GM12878 (cell line): ENCODE measurements at regions not wholly inside any gene's neighbourhood (a gene's known extent, or its start where the extent isn't known, plus 50 kb on each side); places are given as distances from the start of the nearest gene placed in this dataset.

Experiments used
- CHD1 ChIP-seq: IDR thresholded peaks from 2 replicates; pipeline ENCODE4 v1.6.1; 2012; ENCODE audit warnings: low read depth, low read length, improper control_type of control experiment
- FOXK2 ChIP-seq: fragments of 450-650 bp; IDR thresholded peaks from 2 replicates; pipeline ENCODE4 v1.6.1; 2017; ENCODE audit warnings: mild to moderate bottlenecking, moderate library complexity
- NBN ChIP-seq: fragments of 450-650 bp; IDR thresholded peaks from 2 replicates; pipeline ENCODE4 v1.6.1; 2016
- NKRF ChIP-seq: fragments of 450-650 bp; conservative IDR thresholded peaks from 2 replicates; pipeline ENCODE4 v1.6.1; 2017; ENCODE audit warnings: mild to moderate bottlenecking, moderate library complexity
- PRDM15 ChIP-seq: fragments of 450-650 bp; formaldehyde crosslinking; IDR thresholded peaks from 2 replicates; pipeline ENCODE4 v1.4.0; 2020; ENCODE audit warnings: mild to moderate bottlenecking, moderate library complexity
- SUPT20H ChIP-seq: IDR thresholded peaks from 2 replicates; pipeline ENCODE4 v1.6.1; 2011; ENCODE audit warnings: low read depth, mild to moderate bottlenecking, low read length, moderate library complexity, borderline replicate concordance; ENCODE audit not compliant: control insufficient read depth
- SUZ12 ChIP-seq: fragments of 200-600 bp; sonication (generic); IDR thresholded peaks from one replicate; pipeline ENCODE4 v1.6.1; 2018; ENCODE audit warnings: antibody characterized with exemption, mild to moderate bottlenecking; ENCODE audit not compliant: unreplicated experiment
- TCF7 ChIP-seq: IDR thresholded peaks from 2 replicates; pipeline ENCODE4 v1.6.1; 2014; ENCODE audit warnings: antibody characterized with exemption, borderline replicate concordance
- ZBTB40 ChIP-seq: fragments of 450-650 bp; IDR thresholded peaks from 2 replicates; pipeline ENCODE4 v1.6.1; 2016; ENCODE audit warnings: mild to moderate bottlenecking, moderate library complexity, borderline replicate concordance
- ZNF622 ChIP-seq: fragments of 450-650 bp; IDR thresholded peaks from 2 replicates; pipeline ENCODE4 v1.6.1; 2017; ENCODE audit warnings: mild to moderate bottlenecking, inconsistent platforms
- TF ChIP-seq, protein P1 (sequence below): fragments of 450-650 bp; IDR thresholded peaks from 2 replicates; pipeline ENCODE4 v1.6.1; 2017; ENCODE audit warnings: mild to moderate bottlenecking, moderate library complexity

DNA sequence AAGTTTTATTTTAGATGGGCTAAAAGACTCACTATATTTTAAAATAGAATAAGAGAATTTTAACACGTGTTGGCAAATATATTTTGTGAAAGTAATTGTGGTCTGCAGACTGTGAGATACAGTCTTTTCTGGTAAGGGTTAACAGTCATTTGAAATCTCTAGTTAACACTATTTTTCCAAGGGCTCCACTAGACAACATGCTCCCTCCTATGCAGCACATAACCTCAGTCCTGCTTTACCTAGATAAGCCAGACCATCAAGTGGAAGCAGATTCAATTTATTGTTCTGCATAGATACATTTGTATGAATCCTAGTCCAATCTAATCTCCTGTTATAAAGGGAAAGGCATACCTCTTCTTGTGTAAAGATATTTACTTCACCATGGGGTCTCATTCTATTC, 133.2 kb upstream of the CT83 start (continued):
- TF ChIP-seq ZBTB40 (no peak), PRDM15 (CRISPR knock-in tag) (no peak), SUPT20H (no peak), TCF7 (no peak), NKRF (no peak), ZNF622 (no peak), SUZ12 (no peak), NBN (no peak), FOXK2 (no peak), CHD1 (no peak)
- TF ChIP-seq, protein P1, sequence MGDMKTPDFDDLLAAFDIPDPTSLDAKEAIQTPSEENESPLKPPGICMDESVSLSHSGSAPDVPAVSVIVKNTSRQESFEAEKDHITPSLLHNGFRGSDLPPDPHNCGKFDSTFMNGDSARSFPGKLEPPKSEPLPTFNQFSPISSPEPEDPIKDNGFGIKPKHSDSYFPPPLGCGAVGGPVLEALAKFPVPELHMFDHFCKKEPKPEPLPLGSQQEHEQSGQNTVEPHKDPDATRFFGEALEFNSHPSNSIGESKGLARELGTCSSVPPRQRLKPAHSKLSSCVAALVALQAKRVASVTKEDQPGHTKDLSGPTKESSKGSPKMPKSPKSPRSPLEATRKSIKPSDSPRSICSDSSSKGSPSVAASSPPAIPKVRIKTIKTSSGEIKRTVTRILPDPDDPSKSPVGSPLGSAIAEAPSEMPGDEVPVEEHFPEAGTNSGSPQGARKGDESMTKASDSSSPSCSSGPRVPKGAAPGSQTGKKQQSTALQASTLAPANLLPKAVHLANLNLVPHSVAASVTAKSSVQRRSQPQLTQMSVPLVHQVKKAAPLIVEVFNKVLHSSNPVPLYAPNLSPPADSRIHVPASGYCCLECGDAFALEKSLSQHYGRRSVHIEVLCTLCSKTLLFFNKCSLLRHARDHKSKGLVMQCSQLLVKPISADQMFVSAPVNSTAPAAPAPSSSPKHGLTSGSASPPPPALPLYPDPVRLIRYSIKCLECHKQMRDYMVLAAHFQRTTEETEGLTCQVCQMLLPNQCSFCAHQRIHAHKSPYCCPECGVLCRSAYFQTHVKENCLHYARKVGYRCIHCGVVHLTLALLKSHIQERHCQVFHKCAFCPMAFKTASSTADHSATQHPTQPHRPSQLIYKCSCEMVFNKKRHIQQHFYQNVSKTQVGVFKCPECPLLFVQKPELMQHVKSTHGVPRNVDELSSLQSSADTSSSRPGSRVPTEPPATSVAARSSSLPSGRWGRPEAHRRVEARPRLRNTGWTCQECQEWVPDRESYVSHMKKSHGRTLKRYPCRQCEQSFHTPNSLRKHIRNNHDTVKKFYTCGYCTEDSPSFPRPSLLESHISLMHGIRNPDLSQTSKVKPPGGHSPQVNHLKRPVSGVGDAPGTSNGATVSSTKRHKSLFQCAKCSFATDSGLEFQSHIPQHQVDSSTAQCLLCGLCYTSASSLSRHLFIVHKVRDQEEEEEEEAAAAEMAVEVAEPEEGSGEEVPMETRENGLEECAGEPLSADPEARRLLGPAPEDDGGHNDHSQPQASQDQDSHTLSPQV, result no peak
